AG09319 (cell line): ENCODE measurements at regions not wholly inside any gene's neighbourhood (a gene's known extent, or its start where the extent isn't known, plus 50 kb on each side); places are given as distances from the start of the nearest gene placed in this dataset.

Experiments
- DNase-seq: peaks from one replicate; pipeline ENCODE4 v3.0.0-alpha.2; 2010; ENCODE audit warnings: low read depth; ENCODE audit errors: extremely low read depth
- CTCF ChIP-seq: IDR thresholded peaks from 2 replicates; pipeline ENCODE4 v1.5.1; 2011; ENCODE audit warnings: low read depth, mild to moderate bottlenecking, inconsistent platforms, low read length, moderate library complexity

- no peak for TF ChIP-seq CTCF
These were observed 460.3 kb downstream of the TSHZ3 start for GRCh38 chr19:30888937-30889336.

GRCh38 chr19:30887042-30887441 lies 462.2 kb downstream of the TSHZ3 start:
- no peak for DNase-seq
- no peak for TF ChIP-seq CTCF

More at GRCh38 chr19:30888937-30889336, 460.3 kb downstream of the TSHZ3 start:
- DNase-seq, result no peak

DNA sequence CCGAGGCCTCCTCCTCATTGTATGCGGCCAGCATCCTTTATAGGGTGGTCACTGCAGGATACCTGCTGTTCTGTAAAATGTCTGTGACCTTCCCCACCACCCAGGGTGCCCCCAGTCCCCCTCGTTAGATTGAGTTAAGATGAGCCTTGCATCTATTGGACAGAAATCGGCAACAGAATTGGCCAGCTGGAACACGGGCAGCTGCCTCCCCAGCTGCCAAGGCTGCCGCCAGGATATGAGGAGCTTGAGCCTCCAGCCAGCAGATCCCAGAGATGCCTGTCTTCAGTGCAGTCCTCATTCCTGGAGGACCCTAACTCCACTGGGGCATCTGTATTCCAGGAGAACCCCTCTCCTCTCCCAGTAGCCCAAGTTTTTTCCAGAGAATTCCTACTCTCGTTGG lies 463.0 kb downstream of the TSHZ3 start:
- no peak for TF ChIP-seq CTCF
- DNase-seq, result no peak

- no peak for TF ChIP-seq CTCF
- DNase-seq, result no peak
These were observed 465.0 kb downstream of the TSHZ3 start for GRCh38 chr19:30884146-30884812.

DNA sequence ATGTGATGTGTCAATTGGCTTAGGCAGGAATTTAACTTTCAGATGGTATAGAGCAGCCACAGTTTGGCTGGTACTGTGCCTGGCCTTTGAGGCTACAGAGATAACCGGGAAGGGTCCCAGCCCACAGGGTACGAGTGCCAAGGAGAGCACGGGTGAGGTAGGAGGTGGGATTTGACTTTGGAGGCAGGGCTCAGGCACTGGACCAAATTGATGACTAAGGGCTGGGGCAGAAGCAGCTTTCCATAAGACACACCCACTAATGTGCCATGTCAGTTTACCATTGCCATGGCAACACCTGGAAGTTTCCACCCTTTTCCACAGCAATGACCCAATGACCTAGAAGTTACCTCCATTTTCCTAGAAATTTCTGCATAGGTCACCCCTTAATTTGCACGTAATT lies 466.2 kb downstream of the TSHZ3 start:
- no peak for DNase-seq
- TF ChIP-seq CTCF, result no peak

- no peak for TF ChIP-seq CTCF
- DNase-seq, result no peak
These were observed 466.7 kb downstream of the TSHZ3 start for GRCh38 chr19:30882411-30883005.

GRCh38 chr19:30881930-30882329 lies 467.3 kb downstream of the TSHZ3 start:
- no peak for DNase-seq

More at GRCh38 chr19:30881930-30882329, 467.3 kb downstream of the TSHZ3 start:
- no peak for TF ChIP-seq CTCF
